ENCODE measurements at regions not wholly inside any gene's neighbourhood (a gene's known extent, or its start where the extent isn't known, plus 50 kb on each side); places are given as distances from the start of the nearest gene placed in this dataset.

DNA sequence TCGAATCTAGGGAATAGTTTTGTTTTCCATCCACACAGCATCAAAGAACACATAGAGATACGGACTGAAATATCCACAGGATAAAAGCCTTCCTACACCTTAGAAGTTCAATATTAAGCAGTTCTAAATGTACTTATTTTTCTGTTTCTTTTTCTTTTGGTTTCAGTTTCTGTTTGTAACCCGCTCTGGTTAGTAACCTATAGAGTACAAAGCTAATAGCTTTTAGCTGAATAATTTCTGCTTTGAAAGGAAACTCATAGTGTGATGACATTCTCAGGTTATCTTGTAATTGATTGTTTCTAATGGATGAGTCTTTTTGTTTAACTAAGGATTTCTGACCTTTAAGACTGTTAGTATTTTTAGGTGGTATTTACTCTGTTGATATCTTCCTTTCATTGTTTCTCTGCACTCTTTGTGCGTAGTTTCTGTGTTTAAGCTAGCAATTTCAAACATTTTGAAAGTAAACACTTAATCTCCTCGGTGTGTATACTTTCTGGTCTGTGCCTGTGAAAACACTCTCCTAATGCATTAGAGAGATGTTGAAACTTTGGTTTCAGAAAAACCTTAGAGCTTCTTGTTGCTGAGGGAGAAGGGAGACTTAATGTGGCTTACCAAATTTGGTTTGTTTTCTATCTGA is 385.5 kb downstream of the HDGFL1 start:
- Histone ChIP-seq H3K27me3 (ENCODE audit: insufficient read depth, low read length) (no peaks in the 10 kb centered on the region), H3K4me2 (ENCODE audit: low read length) (peak overlapping the region; percentile 30), H2AFZ (ENCODE audit: low read length) (peak overlapping the region; percentile 67; the same call in 1 of the 2 replicates), H3K4me3 (ENCODE audit: low read depth, low read length, poor library complexity, severe bottlenecking) (peak overlapping the region; percentile 26), H3F3A (ENCODE audit: insufficient read depth, low read length) (no peaks in the 10 kb centered on the region), H4K20me1 (ENCODE audit: insufficient read depth, low read length) (no peaks in the 10 kb centered on the region), H3K9ac (ENCODE audit: low read length) (no peak overlapping the region; the same call in 1 of the 2 replicates), H3K36me3 (ENCODE audit: insufficient read depth, low read length) (no peaks in the 10 kb centered on the region), H3K9me3 (ENCODE audit: low read length) (no peaks in the 10 kb centered on the region), H3K9me2 (ENCODE audit: low read depth, low read length) (no peaks in the 10 kb centered on the region), H3K4me1 (ENCODE audit: insufficient read depth, low read length, severe bottlenecking) (no peaks in the 10 kb centered on the region), H3K27ac (ENCODE audit: low read depth, low read length, poor library complexity, severe bottlenecking) (no peak overlapping the region), H3K79me2 (ENCODE audit: insufficient read depth, low read length) (no peaks in the 10 kb centered on the region)
- no peak for TF ChIP-seq EZH2 (IDR thresholded peaks at IDR 0.05; ENCODE audit: borderline replicate concordance, low read length)
- TF ChIP-seq, protein P1, sequence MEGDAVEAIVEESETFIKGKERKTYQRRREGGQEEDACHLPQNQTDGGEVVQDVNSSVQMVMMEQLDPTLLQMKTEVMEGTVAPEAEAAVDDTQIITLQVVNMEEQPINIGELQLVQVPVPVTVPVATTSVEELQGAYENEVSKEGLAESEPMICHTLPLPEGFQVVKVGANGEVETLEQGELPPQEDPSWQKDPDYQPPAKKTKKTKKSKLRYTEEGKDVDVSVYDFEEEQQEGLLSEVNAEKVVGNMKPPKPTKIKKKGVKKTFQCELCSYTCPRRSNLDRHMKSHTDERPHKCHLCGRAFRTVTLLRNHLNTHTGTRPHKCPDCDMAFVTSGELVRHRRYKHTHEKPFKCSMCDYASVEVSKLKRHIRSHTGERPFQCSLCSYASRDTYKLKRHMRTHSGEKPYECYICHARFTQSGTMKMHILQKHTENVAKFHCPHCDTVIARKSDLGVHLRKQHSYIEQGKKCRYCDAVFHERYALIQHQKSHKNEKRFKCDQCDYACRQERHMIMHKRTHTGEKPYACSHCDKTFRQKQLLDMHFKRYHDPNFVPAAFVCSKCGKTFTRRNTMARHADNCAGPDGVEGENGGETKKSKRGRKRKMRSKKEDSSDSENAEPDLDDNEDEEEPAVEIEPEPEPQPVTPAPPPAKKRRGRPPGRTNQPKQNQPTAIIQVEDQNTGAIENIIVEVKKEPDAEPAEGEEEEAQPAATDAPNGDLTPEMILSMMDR (IDR thresholded peaks at IDR 0.05; ENCODE audit: low read length): no peak

DNA sequence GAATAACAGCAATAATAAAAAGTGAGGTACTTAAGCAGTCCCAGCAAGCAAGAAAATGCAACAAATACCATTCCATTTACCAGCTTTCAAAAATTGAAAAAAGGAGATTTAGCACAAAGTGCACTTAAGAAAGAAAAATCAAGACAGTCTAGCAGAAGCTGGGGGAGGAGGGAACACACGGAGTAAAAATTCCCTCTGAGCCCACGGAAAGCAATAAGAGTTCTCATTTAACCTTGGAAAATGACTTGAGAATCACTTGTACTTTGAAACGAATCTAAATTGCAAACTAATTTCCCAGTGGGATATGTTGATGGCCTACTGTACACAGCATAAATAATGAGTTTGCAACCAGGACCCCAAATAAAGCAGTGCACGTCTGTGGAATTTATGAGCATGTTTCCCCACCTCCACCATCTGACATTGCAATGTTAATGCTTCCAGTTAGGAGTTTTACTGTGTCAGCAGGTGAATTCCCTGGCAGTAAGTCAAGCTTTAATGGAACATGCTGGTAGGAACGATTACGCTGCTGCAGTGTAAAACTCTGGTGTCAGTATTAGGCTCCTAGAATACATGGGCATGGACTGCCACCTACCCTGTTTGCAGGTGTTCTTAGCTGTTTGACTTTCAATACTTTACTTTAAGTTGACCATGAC is 386.8 kb downstream of the HDGFL1 start:
- no peaks in the 10 kb centered on the region for H3K9me3 ChIP-seq (ENCODE audit: low read length)
- H3K36me3 ChIP-seq (ENCODE audit: insufficient read depth, low read length): no peaks in the 10 kb centered on the region
- H2AFZ ChIP-seq (ENCODE audit: low read length): no peak overlapping the region
- TF ChIP-seq EZH2 (IDR thresholded peaks at IDR 0.05; ENCODE audit: borderline replicate concordance, low read length): no peak
- TF ChIP-seq, protein P1 (IDR thresholded peaks at IDR 0.05; ENCODE audit: low read length): no peak
- no peak overlapping the region for H3K4me3 ChIP-seq (ENCODE audit: low read depth, low read length, poor library complexity, severe bottlenecking)
- no peaks in the 10 kb centered on the region for H3F3A ChIP-seq (ENCODE audit: insufficient read depth, low read length)
- no peaks in the 10 kb centered on the region for H3K9me2 ChIP-seq (ENCODE audit: low read depth, low read length)
- H3K9ac ChIP-seq (ENCODE audit: low read length): no peak overlapping the region
- H3K27ac ChIP-seq (ENCODE audit: low read depth, low read length, poor library complexity, severe bottlenecking): no peak overlapping the region
- H3K79me2 ChIP-seq (ENCODE audit: insufficient read depth, low read length): no peaks in the 10 kb centered on the region
- no peaks in the 10 kb centered on the region for H4K20me1 ChIP-seq (ENCODE audit: insufficient read depth, low read length)
- H3K27me3 ChIP-seq (ENCODE audit: insufficient read depth, low read length): no peaks in the 10 kb centered on the region
- no peak overlapping the region for H3K4me2 ChIP-seq (ENCODE audit: low read length)
- H3K4me1 ChIP-seq (ENCODE audit: insufficient read depth, low read length, severe bottlenecking): no peaks in the 10 kb centered on the region

DNA sequence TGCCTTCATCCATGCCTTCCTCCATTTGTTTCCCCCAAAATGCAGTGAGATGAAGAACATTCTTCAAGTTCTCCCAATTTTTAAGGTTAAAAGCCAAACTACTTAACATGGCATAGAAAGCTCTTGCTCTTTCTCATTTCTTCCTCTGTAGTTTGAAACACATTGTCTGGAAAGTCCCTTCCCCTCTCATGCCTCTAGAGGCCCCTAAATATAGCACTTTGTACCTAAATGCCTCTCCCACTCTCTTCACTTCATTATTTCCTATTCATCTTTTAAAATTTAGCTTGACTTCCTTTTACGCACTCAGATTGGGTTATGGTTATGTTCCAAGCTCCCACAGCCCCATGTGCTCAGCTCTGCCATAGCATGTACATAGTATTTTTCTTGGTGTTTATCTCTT is 389.3 kb downstream of the HDGFL1 start:
- Histone ChIP-seq H4K20me1 (ENCODE audit: insufficient read depth, low read length) (no peaks in the 10 kb centered on the region), H2AFZ (ENCODE audit: low read length) (no peak overlapping the region), H3K4me1 (ENCODE audit: insufficient read depth, low read length, severe bottlenecking) (no peaks in the 10 kb centered on the region), H3K9me2 (ENCODE audit: low read depth, low read length) (no peaks in the 10 kb centered on the region), H3K9me3 (ENCODE audit: low read length) (no peaks in the 10 kb centered on the region), H3K4me3 (ENCODE audit: low read depth, low read length, poor library complexity, severe bottlenecking) (no peak overlapping the region), H3K9ac (ENCODE audit: low read length) (no peak overlapping the region), H3K36me3 (ENCODE audit: insufficient read depth, low read length) (no peaks in the 10 kb centered on the region), H3K27ac (ENCODE audit: low read depth, low read length, poor library complexity, severe bottlenecking) (no peak overlapping the region), H3K79me2 (ENCODE audit: insufficient read depth, low read length) (no peaks in the 10 kb centered on the region), H3K27me3 (ENCODE audit: insufficient read depth, low read length) (no peaks in the 10 kb centered on the region), H3F3A (ENCODE audit: insufficient read depth, low read length) (no peaks in the 10 kb centered on the region), H3K4me2 (ENCODE audit: low read length) (no peak overlapping the region)
- no peak for TF ChIP-seq EZH2 (IDR thresholded peaks at IDR 0.05; ENCODE audit: borderline replicate concordance, low read length)
- TF ChIP-seq, protein P1 (IDR thresholded peaks at IDR 0.05; ENCODE audit: low read length): no peak

Measured in OCI-LY1 (cell line).